G401 (cell line): ENCODE measurements at regions not wholly inside any gene's neighbourhood (a gene's known extent, or its start where the extent isn't known, plus 50 kb on each side); places are given as distances from the start of the nearest gene placed in this dataset.

Experiments used
- DNase-seq: peaks from one replicate; pipeline ENCODE4 v3.0.0-alpha.2; 2015; ENCODE audit warnings: low spot score
- in situ Hi-C: cut with HindIII; loops from 2 replicates; pipeline ENCODE4 v1.10.0; 2016; ENCODE audit warnings: low sequenced_read_pairs, mixed read lengths

DNA sequence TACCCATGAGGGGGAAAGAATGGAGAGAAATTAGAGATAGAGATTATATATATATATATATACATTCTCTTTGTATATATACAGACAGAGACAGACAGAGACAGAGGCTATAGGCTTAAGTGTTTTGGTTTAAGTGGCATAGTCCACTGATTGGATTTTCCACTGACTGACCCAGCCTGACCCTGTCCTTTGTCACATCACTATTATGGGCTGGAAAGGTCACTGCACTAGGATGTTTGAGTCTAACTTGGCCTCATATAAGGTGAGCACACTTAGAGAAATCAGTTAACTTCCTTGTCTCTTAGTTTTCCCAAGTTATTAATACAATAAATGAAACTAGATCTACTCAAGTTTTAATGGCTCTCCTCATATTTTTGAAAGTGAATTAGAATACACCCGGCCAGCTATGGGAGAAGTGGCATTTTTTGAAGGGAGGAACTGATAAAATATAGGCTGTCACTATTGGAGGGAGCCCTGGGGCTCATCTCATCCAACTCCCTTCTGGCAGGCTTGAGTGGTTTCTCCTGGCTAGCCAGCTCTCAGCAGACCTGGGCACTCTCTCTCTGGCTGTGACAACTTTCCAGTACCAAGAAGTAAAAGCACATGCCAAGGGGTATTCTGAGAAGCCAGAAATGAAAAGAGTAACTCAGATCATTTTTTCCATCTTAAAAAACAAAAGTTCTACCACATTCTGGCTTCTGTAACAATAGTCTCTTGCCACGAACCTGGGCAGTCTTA lies 455.6 kb upstream of the ANKRD30A start:
- in situ Hi-C loops = no loop called here
- no peak for DNase-seq

DNA sequence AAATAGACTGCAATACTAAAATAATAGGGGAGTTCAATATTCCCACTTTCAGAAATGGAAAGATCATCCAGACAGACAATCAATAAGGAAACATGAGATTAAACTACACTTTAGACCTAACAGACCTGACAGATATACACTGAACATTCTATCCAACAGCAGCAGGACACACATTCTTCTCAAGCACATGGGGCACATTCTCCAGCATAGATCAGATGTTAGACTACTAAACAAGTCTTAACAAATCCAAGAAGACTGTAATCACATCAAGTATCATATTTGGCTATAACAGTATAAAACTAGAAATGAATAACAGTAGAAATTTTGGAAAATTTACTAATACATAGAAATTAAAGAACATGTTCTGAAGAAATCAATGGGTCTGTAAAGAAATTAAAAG lies 458.9 kb upstream of the ANKRD30A start:
- in situ Hi-C loops = no loop called here
- DNase-seq = no peak

DNA sequence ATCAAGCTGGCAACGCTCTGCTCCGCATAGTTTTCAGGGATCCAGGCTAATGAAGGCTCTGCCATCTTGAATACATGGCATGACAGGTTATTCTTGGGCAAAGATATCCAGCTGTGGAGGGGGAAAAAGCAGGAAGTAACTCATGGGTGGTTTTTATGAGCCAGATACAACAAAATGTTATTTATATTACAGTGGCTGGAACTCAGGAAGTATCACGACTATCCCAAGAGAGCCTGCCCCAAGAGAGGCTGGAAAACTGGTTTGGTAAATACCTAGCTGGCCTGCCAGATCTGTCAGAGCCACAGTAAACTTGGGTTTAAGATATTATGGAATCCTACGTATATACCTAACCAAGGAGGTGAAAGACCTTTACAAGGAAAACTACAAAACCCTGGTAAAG lies 462.8 kb upstream of the ANKRD30A start:
- in situ Hi-C loops = no loop called here
- DNase-seq = no peak

DNA sequence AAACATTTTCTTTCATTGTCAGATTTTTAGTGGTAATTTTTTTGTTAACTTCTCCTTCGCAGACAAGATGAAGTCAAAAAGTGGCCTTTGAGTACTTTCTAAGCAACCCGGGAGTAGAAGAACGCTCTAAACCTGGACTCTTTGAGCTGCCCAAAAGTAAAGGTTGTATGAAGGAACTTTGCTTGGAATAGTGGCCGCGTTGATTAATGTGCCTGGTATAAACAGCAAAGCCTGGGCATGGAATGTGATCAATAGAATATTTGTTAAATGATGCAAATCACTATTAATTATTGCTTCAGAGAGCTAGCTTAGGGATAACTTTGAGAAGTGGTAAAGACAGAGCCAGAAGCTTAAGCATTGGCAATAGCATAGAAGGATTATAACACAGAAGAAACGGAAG lies 475.1 kb upstream of the ANKRD30A start:
- no peak for DNase-seq
- in situ Hi-C loops = no loop called here

DNA sequence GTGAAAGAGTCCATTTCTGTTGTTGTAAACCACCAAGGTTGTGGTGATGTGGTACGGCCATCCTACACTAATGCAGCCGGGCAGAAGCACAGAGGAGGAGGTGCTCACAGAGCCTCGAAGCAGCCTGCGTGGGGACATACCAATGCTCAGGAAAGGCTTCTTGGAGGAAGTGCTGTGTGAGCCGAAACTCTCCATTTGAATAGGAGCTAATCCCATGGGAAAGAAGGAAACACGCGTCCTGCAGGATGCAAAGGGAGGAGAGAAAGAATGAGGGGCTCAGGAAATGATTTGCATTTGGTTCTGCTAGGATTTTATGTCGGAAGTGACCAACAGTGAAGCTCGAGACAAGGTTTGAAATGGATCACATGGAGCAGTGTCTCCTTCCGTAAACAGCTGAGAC lies 477.9 kb upstream of the ANKRD30A start:
- no peak for DNase-seq
- in situ Hi-C loops = no loop called here

DNA sequence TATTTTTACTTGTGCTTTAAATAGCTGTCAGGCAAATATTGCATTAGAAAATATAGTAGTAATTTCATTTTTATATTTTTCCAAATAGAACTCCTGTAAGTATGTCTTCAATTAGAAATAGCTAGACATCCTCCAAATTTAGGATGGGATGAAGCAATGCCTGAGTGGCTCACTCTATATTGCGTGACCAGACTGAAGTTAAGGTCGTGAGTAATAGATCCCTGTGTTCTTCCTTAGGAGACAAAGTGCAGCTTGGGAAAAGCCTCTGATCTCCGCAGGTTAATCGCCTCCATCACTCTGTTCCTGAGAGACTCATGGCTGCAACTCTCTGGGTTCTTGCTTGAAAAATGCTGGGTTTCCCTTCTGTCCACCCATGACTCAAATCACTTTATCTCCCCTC lies 484.8 kb upstream of the ANKRD30A start:
- in situ Hi-C loops = no loop called here
- DNase-seq = no peak

DNA sequence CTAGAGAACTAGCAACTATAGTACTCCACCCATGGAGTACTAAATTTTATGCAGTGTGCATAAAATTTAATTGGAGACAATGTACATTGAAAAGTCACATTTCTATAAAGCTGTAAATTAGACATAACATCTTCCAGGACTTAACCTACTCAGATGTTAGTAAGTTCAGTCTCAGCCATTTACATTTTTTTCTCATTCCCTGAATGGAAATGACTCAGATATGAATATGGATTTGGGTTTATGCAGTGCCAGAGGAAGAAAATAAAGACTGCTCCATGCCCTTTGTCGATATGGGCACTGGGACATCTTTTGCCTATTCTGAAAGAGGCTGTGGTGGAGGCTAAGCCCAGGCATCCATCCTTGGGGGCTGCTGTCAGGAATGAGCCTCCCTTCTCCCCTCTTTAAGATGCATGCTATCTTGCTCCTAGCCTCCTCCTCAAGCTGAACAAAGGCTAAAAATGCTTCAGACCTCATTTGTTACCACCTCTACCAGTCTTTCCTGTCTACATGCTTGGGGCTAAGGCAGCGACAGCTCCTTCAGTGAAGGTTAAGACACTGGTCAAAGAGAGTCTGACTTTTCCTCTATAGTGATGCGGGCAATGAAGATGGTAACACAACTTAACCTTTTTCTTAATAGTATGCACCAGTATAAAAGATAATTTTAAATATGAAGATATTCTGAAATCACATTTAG lies 486.8 kb upstream of the ANKRD30A start:
- in situ Hi-C loops = no loop called here
- DNase-seq = no peak

DNA sequence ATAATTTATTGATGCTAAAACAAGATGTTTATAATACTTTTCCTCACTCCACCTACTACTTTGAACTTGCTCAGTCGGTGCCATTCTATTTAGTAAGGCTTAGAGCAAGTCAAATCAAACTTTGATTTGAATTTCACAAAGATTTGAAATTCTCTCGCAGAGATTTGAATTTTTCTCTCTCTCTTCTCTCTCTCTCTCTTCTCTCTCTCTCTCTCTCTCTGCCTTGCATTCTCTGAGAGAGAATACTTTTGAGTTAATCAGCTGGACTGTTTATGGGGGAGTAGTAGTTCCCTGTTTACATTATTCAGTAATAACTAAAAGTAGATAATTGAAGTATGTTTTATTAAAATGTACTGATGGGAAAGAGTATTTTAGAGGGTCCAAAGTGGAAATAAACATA lies 488.5 kb upstream of the ANKRD30A start:
- DNase-seq = no peak
- in situ Hi-C loops = no loop called here

DNA sequence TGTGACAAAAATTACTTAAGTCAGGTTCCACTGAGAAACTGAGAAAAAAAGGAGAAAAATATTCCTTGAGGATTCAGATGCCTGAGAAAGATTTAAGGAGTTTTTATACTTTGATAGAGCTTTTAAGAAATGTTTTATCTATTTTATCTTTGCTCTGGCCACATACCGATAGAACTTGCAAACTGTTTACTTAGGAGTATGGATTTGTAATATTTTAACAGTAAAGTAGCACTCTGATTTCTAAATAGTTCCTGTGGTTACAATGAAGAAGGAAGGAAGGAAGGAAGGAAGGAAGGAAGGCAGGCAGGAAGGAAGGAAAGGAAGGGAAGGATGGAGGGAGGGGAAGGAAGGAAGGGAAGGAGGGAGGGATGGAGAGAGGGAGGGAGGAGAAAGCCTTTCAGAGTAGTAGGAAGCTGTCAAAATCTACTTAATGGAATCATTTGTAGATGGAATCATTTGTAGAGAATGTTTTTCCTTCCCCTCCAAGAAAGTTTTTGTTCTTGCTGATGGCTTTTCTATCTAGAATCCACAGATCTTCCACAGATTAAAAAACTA lies 489.0 kb upstream of the ANKRD30A start:
- in situ Hi-C loops = no loop called here
- DNase-seq = no peak

DNA sequence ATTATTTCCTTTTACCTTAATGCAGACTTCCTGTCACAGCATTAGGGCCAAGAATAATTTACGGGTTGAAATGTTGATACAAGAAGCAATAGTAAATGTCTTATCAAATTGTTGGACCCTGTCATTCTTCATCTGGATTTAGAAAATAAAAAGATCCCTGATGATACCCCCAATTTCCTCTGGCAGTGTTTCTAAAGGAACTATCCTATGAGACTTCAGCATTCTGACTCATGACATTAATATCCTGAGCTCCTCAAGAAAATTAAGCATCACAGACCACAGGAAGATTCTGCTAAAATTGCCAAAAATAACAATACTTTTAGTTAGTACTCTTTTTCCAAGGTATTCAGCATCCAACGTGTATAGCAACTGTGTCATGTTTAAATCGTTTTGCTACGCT lies 490.5 kb upstream of the ANKRD30A start:
- in situ Hi-C loops = no loop called here
- no peak for DNase-seq

DNA sequence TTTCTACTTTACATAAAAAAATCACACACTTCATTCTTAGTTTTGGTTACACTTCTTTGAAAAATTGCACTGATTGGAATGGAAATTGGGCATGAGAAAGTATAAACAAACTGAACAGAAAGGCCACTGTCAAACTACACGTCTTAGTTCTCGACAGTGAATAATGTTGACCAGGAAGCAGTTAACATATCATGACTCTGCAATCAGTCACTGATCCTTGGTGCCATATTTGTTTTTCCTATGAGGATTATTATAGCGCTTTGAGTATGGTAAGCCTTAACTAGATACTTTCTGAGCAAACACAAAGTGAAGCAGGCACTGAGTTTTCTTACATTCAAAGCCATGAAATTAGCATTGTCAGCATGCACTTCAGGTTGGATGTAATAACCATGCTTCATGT lies 495.1 kb upstream of the ANKRD30A start:
- in situ Hi-C loops = no loop called here
- DNase-seq = no peak

DNA sequence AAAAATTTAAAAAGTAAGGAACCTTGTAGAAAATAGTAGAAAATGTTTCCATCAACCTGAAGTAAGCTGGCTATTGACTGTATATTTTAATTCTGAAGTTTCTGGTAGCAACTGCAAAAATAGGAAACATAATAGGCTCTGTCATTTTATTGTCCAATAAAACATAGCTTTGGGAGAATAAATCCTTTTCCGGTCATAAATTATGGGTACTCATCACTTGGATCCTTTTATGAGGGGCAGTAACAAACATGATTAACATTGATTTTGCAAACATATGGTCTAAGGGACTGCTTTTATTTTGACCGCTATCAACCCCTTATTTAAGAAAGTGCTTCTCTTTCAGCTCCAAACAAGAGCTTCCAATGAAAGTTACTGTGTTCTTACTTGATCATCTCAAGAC lies 495.9 kb upstream of the ANKRD30A start:
- in situ Hi-C loops = no loop called here
- DNase-seq = no peak

DNA sequence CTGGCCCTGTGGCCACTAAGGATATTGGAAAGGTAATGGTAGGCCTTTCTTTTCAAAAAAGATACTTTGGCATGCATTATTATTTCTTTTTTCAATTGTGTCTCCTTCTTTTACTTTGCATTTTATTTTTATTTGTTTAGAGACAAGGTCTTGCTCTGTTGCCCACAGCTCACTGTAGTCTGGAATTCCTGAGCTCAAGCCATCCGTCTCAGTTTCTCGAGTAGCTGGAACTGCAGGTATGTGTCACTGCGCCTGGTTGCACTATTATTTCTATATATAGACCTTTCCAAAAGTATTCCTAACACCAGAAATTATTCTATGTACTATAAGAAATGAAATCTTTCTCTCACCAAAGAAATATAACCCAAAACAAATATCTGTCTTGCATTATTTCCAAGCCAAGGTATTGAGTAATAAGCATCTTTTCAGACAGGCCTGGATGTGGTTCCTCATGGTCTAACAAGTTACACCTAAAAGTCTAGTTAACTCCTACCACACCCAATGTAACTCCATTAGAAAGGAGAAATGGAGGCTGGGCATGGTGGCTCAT lies 500.8 kb upstream of the ANKRD30A start:
- in situ Hi-C loops = no loop called here

DNA sequence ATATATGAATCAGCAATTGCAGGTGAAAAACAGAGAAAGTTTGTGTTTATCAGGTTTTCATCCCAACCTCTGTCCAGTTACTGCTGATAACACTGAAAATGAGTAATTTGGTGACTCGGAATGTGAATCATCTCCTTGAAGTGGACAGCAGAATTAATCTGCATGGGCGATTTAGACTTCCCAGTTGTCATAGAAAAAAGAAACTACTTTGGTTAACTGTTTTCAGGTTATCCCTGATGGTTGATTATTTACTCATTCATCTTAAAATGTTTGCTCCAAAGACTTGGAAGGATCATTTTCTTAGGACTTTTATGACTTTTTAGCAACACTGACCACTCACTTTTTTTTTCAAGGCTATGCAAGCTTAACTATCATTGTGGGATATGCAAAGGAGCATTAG lies 504.1 kb upstream of the ANKRD30A start:
- in situ Hi-C loops = no loop called here
- no peak for DNase-seq

More for the DNA sequence above, 500.8 kb upstream of the ANKRD30A start:
- DNase-seq = no peak

DNA sequence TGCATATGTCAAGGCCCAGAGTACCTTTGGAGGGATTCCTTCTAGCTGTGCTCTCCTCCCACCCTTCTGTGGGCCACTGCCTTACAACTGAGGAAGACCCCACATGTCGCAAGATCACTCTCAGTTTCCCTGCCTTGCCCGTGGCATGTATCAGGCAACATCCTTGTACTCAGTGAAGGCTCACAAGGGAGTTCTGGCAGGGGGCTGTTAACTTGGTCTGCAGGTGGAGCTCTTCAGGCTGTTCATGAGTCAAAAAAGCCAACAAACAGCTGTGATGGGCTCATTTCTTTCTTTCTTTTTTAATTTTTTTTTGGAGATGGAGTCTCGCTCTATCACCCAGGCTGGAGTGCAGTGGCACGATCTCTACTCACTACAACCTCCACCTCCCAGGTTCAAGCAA lies 513.0 kb upstream of the ANKRD30A start:
- in situ Hi-C loops = no loop called here
- no peak for DNase-seq

DNA sequence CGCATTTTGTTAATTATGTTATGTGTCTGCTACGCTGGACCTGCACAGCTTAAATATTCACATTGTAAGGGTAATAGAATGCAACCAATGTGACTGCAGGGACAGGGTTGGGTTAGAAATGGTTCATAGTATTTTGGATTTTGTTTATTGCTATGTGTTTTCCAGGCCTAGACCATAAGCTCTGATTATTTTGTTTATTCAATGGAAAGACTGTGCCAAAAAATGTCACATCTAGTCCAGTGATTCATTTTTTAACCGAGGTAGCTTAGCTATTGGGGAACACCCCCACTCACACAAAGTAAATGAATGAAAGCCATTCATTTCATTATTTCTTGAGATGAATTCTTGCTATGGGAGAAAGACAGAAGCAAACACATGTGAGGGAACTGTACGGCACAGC lies 516.5 kb upstream of the ANKRD30A start:
- no peak for DNase-seq
- in situ Hi-C loops = no loop called here

DNA sequence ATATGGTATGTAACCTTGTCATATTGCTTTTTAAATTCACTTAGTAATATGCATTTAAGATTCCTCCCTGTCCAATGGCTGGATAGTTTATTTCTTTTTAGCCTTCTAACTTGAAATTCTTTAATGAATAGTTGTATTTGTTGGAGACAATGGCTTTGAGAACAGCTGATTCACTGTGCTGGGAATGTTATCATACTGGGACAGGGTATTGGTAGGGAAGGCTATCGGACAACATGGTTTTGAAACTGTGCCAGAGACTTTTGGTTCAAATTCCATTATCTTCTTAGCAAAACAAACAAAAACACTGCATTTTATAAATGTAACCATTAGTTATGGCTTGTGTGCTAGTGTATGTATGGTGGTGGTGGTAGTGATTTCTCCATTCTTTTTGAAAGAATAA lies 517.1 kb upstream of the ANKRD30A start:
- no peak for DNase-seq
- in situ Hi-C loops = no loop called here

DNA sequence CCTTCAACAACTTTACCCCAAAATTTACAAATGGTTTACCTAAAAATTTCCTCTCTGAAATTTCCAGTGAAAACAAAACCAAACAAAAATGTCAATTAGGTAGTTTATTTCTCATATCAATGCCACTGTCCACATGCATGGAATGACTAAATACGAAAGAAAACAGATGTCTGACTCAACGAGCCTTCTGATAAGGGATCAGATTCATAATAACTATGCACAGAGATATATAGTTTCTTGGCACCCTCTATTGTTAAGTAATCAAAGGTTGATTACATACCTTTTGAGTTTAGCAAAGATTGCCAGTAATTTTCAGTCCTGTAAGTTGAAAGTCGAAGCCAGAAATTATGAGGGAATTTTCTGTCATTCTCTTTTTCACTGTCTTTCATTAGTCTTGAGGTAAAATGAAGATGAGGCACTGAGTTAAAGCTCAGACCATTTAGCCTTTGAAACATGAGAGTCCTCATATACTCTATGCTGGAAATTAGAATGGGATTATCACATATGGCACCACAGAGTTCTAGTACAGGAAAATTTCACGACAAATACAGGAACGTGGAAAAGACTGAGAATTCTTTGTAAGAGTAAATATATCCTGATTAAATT lies 519.1 kb upstream of the ANKRD30A start:
- no peak for DNase-seq
- in situ Hi-C loops = no loop called here

DNA sequence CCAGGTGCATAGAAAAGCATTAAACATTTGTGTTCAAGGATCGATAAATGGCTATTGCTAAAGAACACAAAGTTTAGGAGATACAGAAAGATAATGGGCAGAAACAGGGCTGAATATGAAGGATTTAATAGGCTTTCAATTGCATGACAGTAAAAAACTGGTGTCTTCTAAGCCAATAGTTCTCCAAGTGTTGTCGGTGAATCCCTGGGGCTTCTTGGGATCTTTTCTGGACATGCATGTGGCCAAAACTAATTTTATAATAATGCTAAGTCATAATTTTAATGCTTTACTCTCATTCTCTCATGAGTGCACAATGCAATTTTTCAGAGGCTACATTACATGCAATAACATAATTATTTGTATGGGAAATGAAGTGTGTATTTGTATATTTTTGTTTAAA lies 521.1 kb upstream of the ANKRD30A start:
- in situ Hi-C loops = no loop called here
- DNase-seq = no peak

DNA sequence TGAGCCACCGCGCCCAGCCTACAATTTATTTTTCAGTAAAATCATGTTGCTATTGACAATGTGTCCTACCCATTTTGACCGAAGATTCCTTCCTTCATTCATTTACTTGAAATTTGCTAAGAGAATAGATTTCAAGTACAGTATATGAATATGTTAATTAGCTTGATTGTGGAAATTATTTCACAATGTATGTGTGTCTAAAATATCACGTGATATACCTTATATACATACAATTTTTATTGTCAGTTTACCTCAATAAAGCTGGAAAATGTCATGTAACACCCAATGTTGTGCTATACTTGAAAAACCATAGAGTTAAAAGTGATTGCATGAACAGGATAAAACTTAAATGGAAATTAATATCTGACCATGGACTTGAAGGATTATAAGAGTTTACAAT lies 521.7 kb upstream of the ANKRD30A start:
- DNase-seq = no peak
- in situ Hi-C loops = no loop called here
